ENCODE measurements at regions not wholly inside any gene's neighbourhood (a gene's known extent, or its start where the extent isn't known, plus 50 kb on each side); places are given as distances from the start of the nearest gene placed in this dataset.

DNA sequence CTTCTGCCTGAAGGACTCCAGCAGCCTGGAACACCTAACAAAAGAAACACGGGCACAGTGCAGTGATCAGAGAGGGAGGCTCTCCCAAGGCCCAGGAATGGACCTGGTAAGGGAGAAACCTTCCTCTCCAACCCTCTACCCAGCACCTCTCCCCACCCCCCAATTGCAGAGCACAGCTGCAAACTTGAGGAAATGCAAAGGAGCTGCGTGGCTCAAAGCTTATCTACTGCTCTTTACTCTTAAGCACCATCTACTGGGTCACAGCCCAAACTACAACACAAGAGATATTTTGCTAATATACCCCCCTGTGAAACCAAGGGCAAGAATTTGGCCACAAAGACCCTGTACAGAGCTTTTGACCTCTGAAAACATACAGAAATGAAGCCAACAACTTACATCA lies 328.3 kb downstream of the OXSM start (continued):
- no peak for TF ChIP-seq ATF2 (IDR thresholded peaks at IDR 0.05; ENCODE audit: low read length)
- TF ChIP-seq TCF12 (IDR thresholded peaks at IDR 0.05; ENCODE audit: low read depth, low read length) = 0 out of 2 replicates have a peak, but pooled peaks have one; percentile 33
- TF ChIP-seq CHD1 (IDR thresholded peaks at IDR 0.05; ENCODE audit: low read depth, low read length) = no peak
- TF ChIP-seq POLR2A (IDR thresholded peaks at IDR 0.05; ENCODE audit: control extremely low read depth in 1 of 2, low read depth in 2 of 2, low read length in 2 of 2) = no peak
- no peak for TF ChIP-seq SIX5 (IDR thresholded peaks at IDR 0.05; ENCODE audit: low read depth, low read length)
- no peak for TF ChIP-seq SAP30 (IDR thresholded peaks at IDR 0.05; ENCODE audit: insufficient read depth, insufficient replicate concordance, low read length)
- TF ChIP-seq NANOG (IDR thresholded peaks at IDR 0.05; ENCODE audit: insufficient read depth, low read depth, low read length, poor library complexity, severe bottlenecking) = no peak
- no peak for TF ChIP-seq SP4 (IDR thresholded peaks at IDR 0.05; ENCODE audit: low read length)
- TF ChIP-seq CBX5 (IDR thresholded peaks at IDR 0.05; ENCODE audit: low read depth, low read length) = no peak
- TF ChIP-seq RNF2 (IDR thresholded peaks at IDR 0.05; ENCODE audit: borderline replicate concordance, low read depth, low read length, missing control alignments, poor library complexity, severe bottlenecking) = no peak
- no peak for TF ChIP-seq SIRT6 (IDR thresholded peaks at IDR 0.05; ENCODE audit: low read length)
- TF ChIP-seq SUZ12 (IDR thresholded peaks at IDR 0.05; ENCODE audit: low read length) = no peak
- TF ChIP-seq RAD21 (IDR thresholded peaks at IDR 0.05 in 1 of 2, conservative IDR thresholded peaks at IDR 0.05 in 1 of 2; ENCODE audit: low read depth in 2 of 2, low read length in 2 of 2) = peak; percentile 75 to 78
- no peak for TF ChIP-seq CTBP2 (IDR thresholded peaks at IDR 0.05; ENCODE audit: borderline replicate concordance, insufficient read depth, insufficient read length, low read length)
- TF ChIP-seq SRF (IDR thresholded peaks at IDR 0.05; ENCODE audit: low read depth, low read length) = no peak
- no peak for TF ChIP-seq RBBP5 (IDR thresholded peaks at IDR 0.05; ENCODE audit: borderline replicate concordance, low read depth, low read length)
- TF ChIP-seq EP300 (IDR thresholded peaks at IDR 0.05; ENCODE audit: borderline replicate concordance in 1 of 2, low read depth in 2 of 2, low read length in 2 of 2) = no peak
- no peak for TF ChIP-seq MAFK (IDR thresholded peaks at IDR 0.05; ENCODE audit: low read depth, low read length)
- no peak for TF ChIP-seq TAF1 (IDR thresholded peaks at IDR 0.05; ENCODE audit: low read depth, low read length)
- no peak for TF ChIP-seq GTF2F1 (IDR thresholded peaks at IDR 0.05; ENCODE audit: borderline replicate concordance, low read depth, low read length)
- 0 out of 2 replicates have a peak, but pooled peaks have one; percentile 16 for TF ChIP-seq CHD2 (IDR thresholded peaks at IDR 0.05; ENCODE audit: low read length)
- TF ChIP-seq KDM4A (IDR thresholded peaks at IDR 0.05; ENCODE audit: low read depth, low read length, severe bottlenecking) = no peak
- TF ChIP-seq CEBPB (IDR thresholded peaks at IDR 0.05; ENCODE audit: low read depth, low read length) = no peak
- peak; percentile 47 for TF ChIP-seq ASH2L (IDR thresholded peaks at IDR 0.05; ENCODE audit: low read length)
